Chondrocyte (in vitro differentiated cells): ENCODE measurements at regions not wholly inside any gene's neighbourhood (a gene's known extent, or its start where the extent isn't known, plus 50 kb on each side); places are given as distances from the start of the nearest gene placed in this dataset.
"Not testable (repeated sequence)": the region's sequence is repeated elsewhere in the genome, so short reads cannot be mapped to it uniquely, and the experiment has no call there.

Source experiments
- DNase-seq: peaks from one replicate; pipeline ENCODE4 v3.0.0; 2021; ENCODE audit warnings: mixed read lengths, low spot score
- H3K27ac Mint-ChIP-seq: one replicate; pipeline ENCODE4 v1.8.0; 2021; ENCODE audit warnings: mild to moderate bottlenecking, moderate library complexity, mixed read lengths; ENCODE audit not compliant: unreplicated experiment
- H3K27me3 Mint-ChIP-seq: 2 replicates; pipeline ENCODE4 v1.8.0; 2021; ENCODE audit warnings: low read depth, mixed read lengths
- H3K36me3 Mint-ChIP-seq: 2 replicates; pipeline ENCODE4 v1.8.0; 2021; ENCODE audit warnings: low read depth, mixed read lengths
- H3K4me1 Mint-ChIP-seq: 2 replicates; pipeline ENCODE4 v1.8.0; 2021; ENCODE audit warnings: low read depth, mild to moderate bottlenecking, mixed read lengths
- H3K4me3 Mint-ChIP-seq: one replicate; pipeline ENCODE4 v1.8.0; 2021; ENCODE audit warnings: mild to moderate bottlenecking, moderate library complexity, mixed read lengths; ENCODE audit not compliant: unreplicated experiment
- H3K9me3 Mint-ChIP-seq: 2 replicates; pipeline ENCODE4 v1.8.0; 2021; ENCODE audit warnings: low read depth, mixed read lengths
- CTCF ChIP-seq: fragments of 200-600 bp; sonication (generic); IDR thresholded peaks from 2 replicates; pipeline ENCODE4 v1.5.0; 2021; ENCODE audit warnings: antibody characterized with exemption, mild to moderate bottlenecking, moderate library complexity

DNA sequence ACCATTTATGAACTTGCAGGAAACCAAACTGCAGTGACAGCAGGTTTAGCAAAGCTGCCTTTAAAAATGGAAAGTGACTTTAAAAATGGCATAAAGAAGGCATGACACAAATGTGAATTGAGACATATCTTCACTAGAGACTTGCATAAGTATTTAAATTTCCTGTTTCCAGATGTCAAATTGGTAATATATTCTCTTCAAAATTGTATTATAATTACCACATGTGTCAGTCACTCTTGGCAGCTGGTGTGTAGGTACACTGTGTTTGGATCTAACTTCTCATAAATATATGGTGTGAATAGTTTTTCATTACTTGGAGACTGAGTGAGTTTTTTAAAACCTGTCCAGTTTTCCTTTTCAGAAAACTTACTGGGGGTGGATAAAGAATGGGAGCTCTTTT, 636.2 kb upstream of the SGO1 start:
- Mint-ChIP-seq H3K4me1 (no peaks in the 10 kb centered on the region), H3K9me3 (peaks cover 21% of the 10 kb centered on the region), H3K4me3 (no peak overlapping the region), H3K27ac (no peak overlapping the region), H3K36me3 (no peaks in the 10 kb centered on the region), H3K27me3 (no peaks in the 10 kb centered on the region)
- DNase-seq, result no peak
- TF ChIP-seq CTCF, result no peak

- peaks cover 21% of the 10 kb centered on the region for H3K9me3 Mint-ChIP-seq
- not testable (repeated sequence) for H3K27me3 Mint-ChIP-seq, H3K27ac Mint-ChIP-seq
Observed at GRCh38 chr3:20820872-20821271, 634.9 kb upstream of the SGO1 start.

DNA sequence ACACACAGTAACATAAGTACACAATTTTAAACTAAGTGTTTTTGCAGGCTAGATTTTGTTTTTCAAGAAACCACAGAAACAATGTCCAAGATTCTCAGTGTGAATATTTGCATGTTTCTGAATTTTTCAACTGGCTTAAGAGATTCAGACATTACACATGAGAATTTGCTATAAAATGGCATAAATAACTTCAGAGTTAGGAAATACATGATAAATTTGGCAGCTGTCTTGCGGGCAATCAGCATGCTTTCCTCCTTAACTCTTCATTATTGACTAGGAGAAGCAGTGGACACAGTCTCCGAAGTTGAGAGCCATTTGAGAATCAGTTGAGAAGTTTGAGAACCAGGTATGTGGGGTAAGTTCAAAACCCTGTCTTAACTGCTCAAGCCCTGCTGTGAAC, 625.6 kb upstream of the SGO1 start:
- no peak overlapping the region for H3K4me3 Mint-ChIP-seq
- DNase-seq, result no peak
- H3K4me1 Mint-ChIP-seq, result no peaks in the 10 kb centered on the region
- H3K36me3 Mint-ChIP-seq, result no peaks in the 10 kb centered on the region
- peaks cover 10% of the 10 kb centered on the region for H3K9me3 Mint-ChIP-seq
- H3K27me3 Mint-ChIP-seq, result no peaks in the 10 kb centered on the region
- no peak overlapping the region for H3K27ac Mint-ChIP-seq
- TF ChIP-seq CTCF, result no peak

More at GRCh38 chr3:20820872-20821271, 634.9 kb upstream of the SGO1 start:
- H3K36me3 Mint-ChIP-seq, H3K4me3 Mint-ChIP-seq, DNase-seq, H3K4me1 Mint-ChIP-seq: not testable (repeated sequence)

DNA sequence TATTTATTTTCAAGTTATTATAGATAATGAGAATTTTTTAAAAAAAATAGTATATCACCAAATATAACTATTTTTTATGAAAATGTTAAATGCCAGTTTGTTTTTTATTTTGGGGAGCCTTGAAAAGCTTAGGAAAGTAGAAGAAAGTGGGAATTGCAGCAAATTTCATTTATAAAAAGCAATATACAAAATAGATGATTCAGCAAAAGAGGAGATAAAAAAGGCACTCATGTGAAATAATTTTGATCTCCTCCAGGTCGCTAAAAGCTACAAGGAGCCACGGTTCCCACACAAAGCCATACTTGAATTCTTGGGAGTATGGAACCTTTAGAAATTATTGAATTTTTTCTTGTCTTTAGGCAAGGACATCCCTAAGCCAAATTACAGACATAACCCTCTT, 625.0 kb upstream of the SGO1 start:
- H3K9me3 Mint-ChIP-seq, result peaks cover 10% of the 10 kb centered on the region
- no peak for DNase-seq
- H3K36me3 Mint-ChIP-seq, result no peaks in the 10 kb centered on the region
- H3K4me3 Mint-ChIP-seq, result no peak overlapping the region
- TF ChIP-seq CTCF, result no peak
- H3K27ac Mint-ChIP-seq, result no peak overlapping the region
- H3K27me3 Mint-ChIP-seq, result no peaks in the 10 kb centered on the region
- H3K4me1 Mint-ChIP-seq, result no peaks in the 10 kb centered on the region

DNA sequence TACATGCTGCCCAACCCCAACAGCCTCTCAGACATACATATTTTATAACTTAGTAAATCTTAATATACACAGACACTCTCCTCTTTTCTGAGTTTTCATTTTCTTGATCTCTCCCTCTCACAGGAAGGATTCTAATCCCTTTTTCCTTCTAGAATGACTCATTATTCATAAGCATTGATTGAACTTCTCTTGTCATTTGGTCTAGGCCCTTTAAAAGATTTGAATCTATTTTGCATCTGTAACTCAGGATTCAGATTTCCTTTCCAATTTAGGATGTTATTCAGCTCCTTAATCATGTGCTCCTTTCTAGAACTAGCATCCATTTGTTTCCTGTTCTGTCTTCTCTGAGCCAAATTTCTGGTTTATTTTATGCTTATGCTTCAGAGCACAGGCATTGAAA, 624.5 kb upstream of the SGO1 start:
- no peak for DNase-seq
- no peak for TF ChIP-seq CTCF
- Mint-ChIP-seq H3K4me3 (no peak overlapping the region), H3K27ac (no peak overlapping the region), H3K4me1 (no peaks in the 10 kb centered on the region), H3K36me3 (no peaks in the 10 kb centered on the region), H3K9me3 (peaks cover 10% of the 10 kb centered on the region), H3K27me3 (no peaks in the 10 kb centered on the region)

GRCh38 chr3:20809356-20809755, 623.4 kb upstream of the SGO1 start:
- Mint-ChIP-seq H3K4me3 (no peak overlapping the region), H3K4me1 (no peaks in the 10 kb centered on the region)

More at GRCh38 chr3:20809356-20809755, 623.4 kb upstream of the SGO1 start:
- no peaks in the 10 kb centered on the region for H3K36me3 Mint-ChIP-seq
- H3K27ac Mint-ChIP-seq, result no peak overlapping the region
- no peak for TF ChIP-seq CTCF
- DNase-seq, result no peak
- no peaks in the 10 kb centered on the region for H3K27me3 Mint-ChIP-seq
- H3K9me3 Mint-ChIP-seq, result peaks cover 10% of the 10 kb centered on the region
